MM.1S (cell line): ENCODE measurements at regions not wholly inside any gene's neighbourhood (a gene's known extent, or its start where the extent isn't known, plus 50 kb on each side); places are given as distances from the start of the nearest gene placed in this dataset.

ENCODE experiments used
- DNase-seq: peaks from one replicate; pipeline ENCODE4 v3.0.0-alpha.2; 2015
- H2AFZ ChIP-seq: fragments of 300-600 bp; sonication (generic); 2 replicates; pipeline ENCODE4 v1.6.0; 2016; ENCODE audit warnings: antibody characterized with exemption, low read length
- H3F3A ChIP-seq: fragments of 300-600 bp; sonication (generic); 2 replicates; pipeline ENCODE4 v1.6.1; 2016; ENCODE audit warnings: mild to moderate bottlenecking, antibody characterized with exemption, low read length, moderate library complexity, mixed read lengths; ENCODE audit not compliant: insufficient read depth
- H3K27ac ChIP-seq: fragments of 300-600 bp; sonication (generic); 2 replicates; pipeline ENCODE4 v1.5.1; 2016; ENCODE audit warnings: mild to moderate bottlenecking, low read length
- H3K27me3 ChIP-seq: fragments of 300-600 bp; sonication (generic); replicated peaks from 2 replicates; pipeline ENCODE4 v1.6.0; 2016; ENCODE audit warnings: low read length; ENCODE audit not compliant: insufficient read depth
- H3K36me3 ChIP-seq: fragments of 300-600 bp; sonication (generic); replicated peaks from 2 replicates; pipeline ENCODE4 v1.6.1; 2016; ENCODE audit warnings: mild to moderate bottlenecking, low read length, mixed read lengths; ENCODE audit not compliant: insufficient read depth
- H3K4me1 ChIP-seq: fragments of 300-600 bp; sonication (generic); 2 replicates; pipeline ENCODE4 v1.6.1; 2016; ENCODE audit warnings: low read length, mixed read lengths
- H3K4me2 ChIP-seq: fragments of 300-600 bp; sonication (generic); 2 replicates; pipeline ENCODE4 v1.6.0; 2016; ENCODE audit warnings: low read depth, low read length
- H3K4me3 ChIP-seq: fragments of 300-600 bp; sonication (generic); 2 replicates; pipeline ENCODE4 v1.5.1; 2016; ENCODE audit warnings: low read length, mixed read lengths
- H3K79me2 ChIP-seq: fragments of 300-600 bp; sonication (generic); 2 replicates; pipeline ENCODE4 v1.6.1; 2016; ENCODE audit warnings: mixed run types, low read length, mixed read lengths
- H3K9ac ChIP-seq: fragments of 300-600 bp; sonication (generic); 2 replicates; pipeline ENCODE4 v1.6.1; 2016; ENCODE audit warnings: low read length, mixed read lengths
- H3K9me2 ChIP-seq: fragments of 300-600 bp; sonication (generic); replicated peaks from 2 replicates; pipeline ENCODE4 v1.6.1; 2016; ENCODE audit warnings: mild to moderate bottlenecking, low read length, mixed read lengths; ENCODE audit not compliant: insufficient read depth
- H3K9me3 ChIP-seq: fragments of 300-600 bp; sonication (generic); replicated peaks from 2 replicates; pipeline ENCODE4 v1.6.1; 2016; ENCODE audit warnings: mild to moderate bottlenecking, low read length, mixed read lengths; ENCODE audit not compliant: insufficient read depth
- H4K20me1 ChIP-seq: fragments of 300-600 bp; sonication (generic); 2 replicates; pipeline ENCODE4 v1.6.1; 2016; ENCODE audit warnings: mild to moderate bottlenecking, low read length, moderate library complexity, mixed read lengths; ENCODE audit not compliant: insufficient read depth
- CTCF ChIP-seq: fragments of 300-600 bp; sonication (generic); IDR thresholded peaks from 2 replicates; pipeline ENCODE4 v1.5.1; 2016; ENCODE audit warnings: antibody characterized with exemption, low read length, mixed read lengths
- EZH2 ChIP-seq: fragments of 300-600 bp; sonication (generic); optimal IDR thresholded peaks from 2 replicates; pipeline ENCODE3; 2017; ENCODE audit warnings: low read depth, mild to moderate bottlenecking, antibody characterized with exemption, low read length, mixed read lengths
- EZH2phosphoT487 ChIP-seq: fragments of 300-600 bp; sonication (generic); IDR thresholded peaks from 2 replicates; pipeline ENCODE4 v1.6.1; 2018; ENCODE audit warnings: antibody characterized with exemption, low read length

GRCh38 chr2:228556717-228557116, 375.2 kb upstream of the SPHKAP start:
- Histone ChIP-seq H3K27ac (no peak overlapping the region), H3K79me2 (no peaks in the 10 kb centered on the region), H3K27me3 (no peaks in the 10 kb centered on the region), H2AFZ (no peak overlapping the region), H3K9ac (no peak overlapping the region), H3F3A (no peaks in the 10 kb centered on the region), H3K9me3 (no peaks in the 10 kb centered on the region), H3K4me2 (no peak overlapping the region), H3K36me3 (no peaks in the 10 kb centered on the region), H4K20me1 (no peaks in the 10 kb centered on the region), H3K9me2 (no peaks in the 10 kb centered on the region), H3K4me3 (no peak overlapping the region), H3K4me1 (no peaks in the 10 kb centered on the region)
- TF ChIP-seq EZH2phosphoT487 = no peak
- TF ChIP-seq EZH2 = no peak
- TF ChIP-seq CTCF = no peak
- DNase-seq = no peak

GRCh38 chr2:228549441-228550007, 368.0 kb upstream of the SPHKAP start:
- H3K9ac ChIP-seq = no peak overlapping the region
- no peaks in the 10 kb centered on the region for H3K79me2 ChIP-seq
- no peaks in the 10 kb centered on the region for H3K36me3 ChIP-seq
- H3K4me3 ChIP-seq = no peak overlapping the region
- TF ChIP-seq CTCF (no peak), EZH2phosphoT487 (no peak), EZH2 (no peak)
- H3K9me2 ChIP-seq = no peaks in the 10 kb centered on the region
- H3K27ac ChIP-seq = no peak overlapping the region
- H3F3A ChIP-seq = no peaks in the 10 kb centered on the region
- no peaks in the 10 kb centered on the region for H3K4me1 ChIP-seq
- no peaks in the 10 kb centered on the region for H4K20me1 ChIP-seq
- no peak for DNase-seq
- no peaks in the 10 kb centered on the region for H3K27me3 ChIP-seq
- no peak overlapping the region for H3K4me2 ChIP-seq
- no peaks in the 10 kb centered on the region for H3K9me3 ChIP-seq
- H2AFZ ChIP-seq = no peak overlapping the region

GRCh38 chr2:228548230-228548629, 366.7 kb upstream of the SPHKAP start:
- no peak overlapping the region for H3K27ac ChIP-seq

More at GRCh38 chr2:228548230-228548629, 366.7 kb upstream of the SPHKAP start:
- Histone ChIP-seq H3K4me2 (no peak overlapping the region), H2AFZ (no peak overlapping the region), H3K79me2 (no peaks in the 10 kb centered on the region), H3K9me2 (no peaks in the 10 kb centered on the region), H3K4me3 (no peak overlapping the region), H3K27me3 (no peaks in the 10 kb centered on the region), H3K36me3 (no peaks in the 10 kb centered on the region), H4K20me1 (no peaks in the 10 kb centered on the region), H3K9me3 (no peaks in the 10 kb centered on the region), H3F3A (no peaks in the 10 kb centered on the region), H3K9ac (no peak overlapping the region), H3K4me1 (no peaks in the 10 kb centered on the region)
- TF ChIP-seq EZH2phosphoT487 = no peak
- no peak for TF ChIP-seq EZH2
- no peak for TF ChIP-seq CTCF
- no peak for DNase-seq
